Neutrophil (primary cell): ENCODE measurements at regions not wholly inside any gene's neighbourhood (a gene's known extent, or its start where the extent isn't known, plus 50 kb on each side); places are given as distances from the start of the nearest gene placed in this dataset.

ENCODE experiments used
- H3K27ac ChIP-seq: fragments of 200-600 bp; sonication (generic); 2 replicates; pipeline ENCODE4 v1.5.1; 2016; ENCODE audit warnings: mild to moderate bottlenecking, moderate library complexity
- H3K27me3 ChIP-seq: fragments of 200-600 bp; sonication (generic); 2 replicates; pipeline ENCODE4 v1.6.0; 2016; ENCODE audit warnings: mild to moderate bottlenecking
- H3K36me3 ChIP-seq: fragments of 200-600 bp; sonication (generic); 2 replicates; pipeline ENCODE4 v1.5.1; 2017
- H3K4me1 ChIP-seq, 2 experiments: fragments of 200-600 bp in 1 of 2; sonication (generic) in 1 of 2; 1 replicate in 1 of 2; 2 replicates in 1 of 2; pipeline versions ENCODE4 v1.5.1 to v1.6.1; 2013 to 2016; ENCODE audit warnings: low read depth in 1 of 2, low read length in 1 of 2, mild to moderate bottlenecking in 1 of 2, moderate library complexity in 1 of 2; ENCODE audit not compliant: control insufficient read depth in 1 of 2, insufficient read depth in 1 of 2
- H3K4me3 ChIP-seq, 2 experiments: fragments of 200-600 bp in 1 of 2; sonication (generic) in 1 of 2; 1 replicate in 1 of 2; 2 replicates in 1 of 2; pipeline ENCODE4 v1.5.1; 2013 to 2016; ENCODE audit warnings: low read depth in 1 of 2, low read length in 1 of 2, mild to moderate bottlenecking in 1 of 2, moderate library complexity in 1 of 2
- H3K9me3 ChIP-seq: fragments of 200-600 bp; sonication (generic); 2 replicates; pipeline ENCODE4 v1.5.1; 2016
- TF ChIP-seq, protein P1 (sequence below): fragments of 200-600 bp; sonication (generic); IDR thresholded peaks from 2 replicates; pipeline ENCODE4 v1.5.1; 2016; ENCODE audit warnings: antibody characterized with exemption

DNA sequence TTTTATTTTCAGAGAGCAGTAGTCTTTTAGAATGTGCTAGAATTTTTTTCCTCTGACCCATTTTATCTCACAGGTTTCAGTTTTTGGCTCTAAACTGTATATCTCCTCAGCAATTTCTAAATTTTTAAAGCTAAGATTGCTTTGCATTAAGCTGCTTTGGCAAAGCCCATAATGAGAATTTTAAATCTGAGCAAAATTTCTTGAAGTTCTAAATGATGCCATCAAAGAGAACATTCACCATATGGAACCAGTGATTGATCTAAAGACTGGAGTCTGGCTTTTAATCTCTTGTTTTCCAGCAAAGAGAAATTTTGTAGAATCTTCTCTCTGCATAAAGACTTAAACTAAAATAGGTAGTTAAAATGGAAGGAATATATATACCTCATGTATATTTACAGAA, 313.6 kb downstream of the TBC1D32 start:
- Histone ChIP-seq H3K27me3 (no peaks in the 10 kb centered on the region), H3K36me3 (no peaks in the 10 kb centered on the region)
- TF ChIP-seq, protein P1, sequence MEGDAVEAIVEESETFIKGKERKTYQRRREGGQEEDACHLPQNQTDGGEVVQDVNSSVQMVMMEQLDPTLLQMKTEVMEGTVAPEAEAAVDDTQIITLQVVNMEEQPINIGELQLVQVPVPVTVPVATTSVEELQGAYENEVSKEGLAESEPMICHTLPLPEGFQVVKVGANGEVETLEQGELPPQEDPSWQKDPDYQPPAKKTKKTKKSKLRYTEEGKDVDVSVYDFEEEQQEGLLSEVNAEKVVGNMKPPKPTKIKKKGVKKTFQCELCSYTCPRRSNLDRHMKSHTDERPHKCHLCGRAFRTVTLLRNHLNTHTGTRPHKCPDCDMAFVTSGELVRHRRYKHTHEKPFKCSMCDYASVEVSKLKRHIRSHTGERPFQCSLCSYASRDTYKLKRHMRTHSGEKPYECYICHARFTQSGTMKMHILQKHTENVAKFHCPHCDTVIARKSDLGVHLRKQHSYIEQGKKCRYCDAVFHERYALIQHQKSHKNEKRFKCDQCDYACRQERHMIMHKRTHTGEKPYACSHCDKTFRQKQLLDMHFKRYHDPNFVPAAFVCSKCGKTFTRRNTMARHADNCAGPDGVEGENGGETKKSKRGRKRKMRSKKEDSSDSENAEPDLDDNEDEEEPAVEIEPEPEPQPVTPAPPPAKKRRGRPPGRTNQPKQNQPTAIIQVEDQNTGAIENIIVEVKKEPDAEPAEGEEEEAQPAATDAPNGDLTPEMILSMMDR: no peak

DNA sequence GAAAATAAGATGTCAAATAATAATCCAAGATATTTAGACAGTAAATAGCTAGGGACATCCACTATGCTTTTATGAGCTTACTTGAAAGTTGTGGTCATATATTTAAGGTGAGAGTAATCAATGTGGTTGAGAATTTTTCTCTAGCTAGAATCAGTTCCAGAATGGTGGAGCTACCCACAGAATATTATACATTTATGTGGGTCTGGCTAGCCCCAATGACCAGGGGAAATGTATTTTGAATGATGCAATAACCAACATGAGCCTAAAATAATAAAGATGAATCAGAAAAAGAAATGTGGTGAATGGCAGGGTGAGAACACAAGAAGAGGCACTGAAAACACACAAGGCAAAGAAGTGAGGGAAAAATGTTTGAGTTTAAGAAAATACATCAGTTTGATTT, 325.7 kb downstream of the TBC1D32 start:
- no peaks in the 10 kb centered on the region for H3K4me1 ChIP-seq
- no peak overlapping the region for H3K27ac ChIP-seq
- H3K27me3 ChIP-seq: no peaks in the 10 kb centered on the region
- TF ChIP-seq, protein P1: no peak
- H3K4me3 ChIP-seq: no peak overlapping the region
- H3K9me3 ChIP-seq: no peaks in the 10 kb centered on the region
- H3K36me3 ChIP-seq: no peaks in the 10 kb centered on the region

More for the DNA sequence above, 313.6 kb downstream of the TBC1D32 start:
- H3K4me3 ChIP-seq: no peak overlapping the region
- H3K9me3 ChIP-seq: no peaks in the 10 kb centered on the region
- H3K27ac ChIP-seq: no peak overlapping the region
- H3K4me1 ChIP-seq: no peaks in the 10 kb centered on the region

DNA sequence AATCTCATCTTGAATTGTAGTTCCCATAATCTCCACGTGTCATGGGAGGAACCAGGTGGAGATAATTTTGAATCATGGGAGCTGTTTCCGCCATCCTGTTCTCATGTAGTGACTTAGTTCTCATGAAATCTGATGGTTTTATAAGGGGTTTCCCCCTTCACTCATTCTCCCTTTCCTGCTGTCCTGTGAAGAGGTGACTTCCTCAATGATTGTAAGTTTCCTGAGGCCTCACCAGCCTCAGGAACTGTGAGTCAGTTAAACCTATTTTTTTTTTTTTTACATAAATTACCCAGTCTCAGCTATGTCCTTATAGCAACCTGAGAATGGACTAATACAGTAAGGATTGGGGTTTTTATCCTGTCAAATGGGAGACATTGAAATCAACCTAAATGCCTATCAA, 328.3 kb downstream of the TBC1D32 start:
- no peaks in the 10 kb centered on the region for H3K4me1 ChIP-seq
- H3K27me3 ChIP-seq: no peaks in the 10 kb centered on the region
- H3K4me3 ChIP-seq: no peak overlapping the region
- H3K36me3 ChIP-seq: no peaks in the 10 kb centered on the region
- no peaks in the 10 kb centered on the region for H3K9me3 ChIP-seq
- H3K27ac ChIP-seq: no peak overlapping the region
- TF ChIP-seq, protein P1: no peak

DNA sequence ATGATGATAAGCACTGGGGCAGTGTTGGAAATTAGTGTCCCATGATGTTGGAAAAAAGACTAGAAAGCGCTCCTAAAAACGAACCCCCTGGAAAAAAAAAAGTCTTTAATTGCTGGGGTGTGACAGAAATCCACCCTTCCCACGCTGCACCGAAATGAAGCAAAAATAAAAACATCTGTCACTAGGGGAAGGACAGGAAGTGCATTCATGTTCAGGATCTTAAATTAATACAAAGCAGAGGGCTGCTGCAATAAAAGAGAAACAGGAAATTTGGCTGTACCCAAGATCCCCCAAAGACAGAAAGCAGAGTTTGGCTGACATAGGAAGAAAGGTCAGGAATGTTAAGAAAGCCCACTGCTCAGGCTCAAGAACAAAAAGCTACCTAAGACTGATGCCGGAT, 333.9 kb downstream of the TBC1D32 start:
- Histone ChIP-seq H3K4me3 (no peak overlapping the region), H3K27me3 (no peaks in the 10 kb centered on the region), H3K27ac (no peak overlapping the region), H3K4me1 (no peaks in the 10 kb centered on the region), H3K36me3 (no peaks in the 10 kb centered on the region), H3K9me3 (no peaks in the 10 kb centered on the region)
- TF ChIP-seq, protein P1: no peak

DNA sequence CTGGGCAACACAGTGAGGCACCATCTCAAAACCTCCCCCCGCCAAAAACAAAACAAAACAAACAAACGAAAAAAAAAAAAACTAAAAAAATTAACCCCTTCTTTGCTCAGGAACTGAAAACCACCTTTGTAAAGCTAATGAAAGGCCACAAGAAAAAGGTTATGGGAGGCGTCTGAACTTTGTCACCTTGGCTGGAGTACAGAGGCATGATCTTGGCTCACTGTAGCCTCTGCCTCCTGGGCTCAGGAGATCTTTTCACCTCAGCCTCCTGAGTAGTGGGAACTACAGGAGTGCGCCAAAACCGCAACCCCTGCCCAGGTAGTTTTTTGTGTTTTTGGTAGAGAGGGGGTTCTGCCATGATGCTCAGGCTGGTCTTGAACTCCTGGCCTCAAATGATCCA, 337.9 kb downstream of the TBC1D32 start:
- TF ChIP-seq, protein P1: no peak
- H3K9me3 ChIP-seq: no peaks in the 10 kb centered on the region
- H3K27ac ChIP-seq: no peak overlapping the region

DNA sequence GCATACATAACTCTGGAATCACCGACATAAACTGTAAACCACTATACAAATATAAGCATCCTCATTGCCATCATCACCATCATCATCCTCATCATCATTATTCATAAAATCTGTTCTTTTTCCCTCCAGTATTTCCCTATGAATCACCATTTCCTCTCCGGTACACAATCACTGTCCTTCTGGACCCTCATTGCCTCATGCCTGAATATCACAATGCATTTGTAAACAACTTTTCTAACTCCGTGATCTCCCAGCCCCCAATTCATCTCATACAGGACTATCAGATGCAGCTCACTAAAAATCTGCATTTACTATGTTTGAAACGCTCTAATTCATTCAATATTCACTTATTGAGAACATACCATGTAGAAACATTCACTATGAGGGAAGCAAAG, 339.7 kb downstream of the TBC1D32 start:
- H3K36me3 ChIP-seq: no peaks in the 10 kb centered on the region
- no peaks in the 10 kb centered on the region for H3K9me3 ChIP-seq
- TF ChIP-seq, protein P1: no peak
- no peak overlapping the region for H3K27ac ChIP-seq
- no peaks in the 10 kb centered on the region for H3K27me3 ChIP-seq
- no peaks in the 10 kb centered on the region for H3K4me1 ChIP-seq
- H3K4me3 ChIP-seq: no peak overlapping the region

More for the DNA sequence above, 337.9 kb downstream of the TBC1D32 start:
- H3K4me1 ChIP-seq: no peaks in the 10 kb centered on the region
- H3K36me3 ChIP-seq: no peaks in the 10 kb centered on the region
- no peaks in the 10 kb centered on the region for H3K27me3 ChIP-seq
- H3K4me3 ChIP-seq: no peak overlapping the region
